ENCODE measurements at regions not wholly inside any gene's neighbourhood (a gene's known extent, or its start where the extent isn't known, plus 50 kb on each side); places are given as distances from the start of the nearest gene placed in this dataset.

DNA sequence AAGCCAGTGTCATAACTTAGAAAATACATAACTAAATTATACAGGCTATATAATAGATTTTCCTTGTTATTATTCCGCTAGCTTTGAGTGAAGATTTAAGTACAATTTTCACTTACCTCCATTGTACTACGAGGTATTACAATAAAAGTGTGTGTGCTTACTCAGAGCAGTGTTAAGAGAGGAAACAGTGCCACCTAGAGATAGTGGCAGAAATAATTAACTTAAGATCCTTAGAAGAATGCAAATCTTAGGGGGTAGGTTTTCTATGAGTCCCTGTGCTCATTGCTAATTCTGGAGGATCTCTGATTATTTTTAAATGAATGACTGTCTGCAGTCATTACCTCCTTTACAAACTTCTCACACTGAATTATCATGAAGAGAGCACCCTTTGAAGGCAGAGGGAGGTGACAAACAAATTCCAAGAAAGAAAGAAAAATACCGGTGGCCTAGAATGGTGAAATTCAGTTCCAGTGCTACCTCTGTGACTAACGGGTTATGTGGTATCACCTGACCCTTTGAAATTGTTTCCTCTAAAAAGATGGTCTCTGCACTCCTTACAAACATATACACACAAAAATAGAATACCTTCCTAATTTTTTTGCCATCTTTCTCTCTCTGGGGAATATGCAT, 379.8 kb downstream of the TRIM36 start:
- Histone ChIP-seq H3K79me2 (ENCODE audit: low read depth) (no peaks in the 10 kb centered on the region), H3K9ac (no peak overlapping the region), H2AFZ (replicated peaks) (no peak overlapping the region), H3K27ac (no peak overlapping the region), H3K27me3 (no peaks in the 10 kb centered on the region), H3K36me3 (no peaks in the 10 kb centered on the region), H3K4me2 (no peak overlapping the region), H3K4me1 (no peaks in the 10 kb centered on the region), H3K9me3 (ENCODE audit: low read depth) (no peaks in the 10 kb centered on the region), H4K20me1 (ENCODE audit: low read depth) (no peaks in the 10 kb centered on the region), H3F3A (ENCODE audit: low read depth) (no peaks in the 10 kb centered on the region), H3K4me3 (no peak overlapping the region)
- H3K9me3 Mint-ChIP-seq = no peaks in the 10 kb centered on the region
- H3K27me3 Mint-ChIP-seq (ENCODE audit: insufficient read depth, low read depth) = no peaks in the 10 kb centered on the region
- TF ChIP-seq, protein P1, sequence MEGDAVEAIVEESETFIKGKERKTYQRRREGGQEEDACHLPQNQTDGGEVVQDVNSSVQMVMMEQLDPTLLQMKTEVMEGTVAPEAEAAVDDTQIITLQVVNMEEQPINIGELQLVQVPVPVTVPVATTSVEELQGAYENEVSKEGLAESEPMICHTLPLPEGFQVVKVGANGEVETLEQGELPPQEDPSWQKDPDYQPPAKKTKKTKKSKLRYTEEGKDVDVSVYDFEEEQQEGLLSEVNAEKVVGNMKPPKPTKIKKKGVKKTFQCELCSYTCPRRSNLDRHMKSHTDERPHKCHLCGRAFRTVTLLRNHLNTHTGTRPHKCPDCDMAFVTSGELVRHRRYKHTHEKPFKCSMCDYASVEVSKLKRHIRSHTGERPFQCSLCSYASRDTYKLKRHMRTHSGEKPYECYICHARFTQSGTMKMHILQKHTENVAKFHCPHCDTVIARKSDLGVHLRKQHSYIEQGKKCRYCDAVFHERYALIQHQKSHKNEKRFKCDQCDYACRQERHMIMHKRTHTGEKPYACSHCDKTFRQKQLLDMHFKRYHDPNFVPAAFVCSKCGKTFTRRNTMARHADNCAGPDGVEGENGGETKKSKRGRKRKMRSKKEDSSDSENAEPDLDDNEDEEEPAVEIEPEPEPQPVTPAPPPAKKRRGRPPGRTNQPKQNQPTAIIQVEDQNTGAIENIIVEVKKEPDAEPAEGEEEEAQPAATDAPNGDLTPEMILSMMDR (IDR thresholded peaks at IDR 0.05) = peak; percentile 80
- no peak for TF ChIP-seq EZH2phosphoT487 (IDR thresholded peaks at IDR 0.05)
- TF ChIP-seq EZH2 (IDR thresholded peaks at IDR 0.05) = no peak
- no peak overlapping the region for H3K27ac Mint-ChIP-seq
- no peaks in the 10 kb centered on the region for H3K36me3 Mint-ChIP-seq
- no peaks in the 10 kb centered on the region for H3K4me1 Mint-ChIP-seq
- no peak overlapping the region for H3K4me3 Mint-ChIP-seq
- DNase-seq (ENCODE audit: low spot score) = peak; percentile 72

- Mint-ChIP-seq H3K36me3 (no peaks in the 10 kb centered on the region), H3K4me1 (no peaks in the 10 kb centered on the region), H3K27ac (no peak overlapping the region), H3K9me3 (peaks cover 2% of the 10 kb centered on the region), H3K4me3 (no peak overlapping the region), H3K27me3 (ENCODE audit: insufficient read depth, low read depth) (peaks cover 2% of the 10 kb centered on the region)
- Histone ChIP-seq H3K9ac (no peak overlapping the region), H3K36me3 (no peaks in the 10 kb centered on the region), H3K79me2 (ENCODE audit: low read depth) (no peaks in the 10 kb centered on the region), H2AFZ (replicated peaks) (peak overlapping the region; percentile 34), H3F3A (ENCODE audit: low read depth) (no peaks in the 10 kb centered on the region), H3K4me3 (no peak overlapping the region), H4K20me1 (ENCODE audit: low read depth) (no peaks in the 10 kb centered on the region), H3K9me3 (ENCODE audit: low read depth) (no peaks in the 10 kb centered on the region), H3K27ac (no peak overlapping the region), H3K4me2 (no peak overlapping the region), H3K4me1 (no peaks in the 10 kb centered on the region), H3K27me3 (no peaks in the 10 kb centered on the region)
- DNase-seq (ENCODE audit: low spot score) = peak; percentile 20
- TF ChIP-seq, protein P1 (IDR thresholded peaks at IDR 0.05) = peak; percentile 40
- no peak for TF ChIP-seq EZH2phosphoT487 (IDR thresholded peaks at IDR 0.05)
Observed at GRCh38 chr5:114782869-114783268, 386.8 kb downstream of the TRIM36 start.

GRCh38 chr5:114782177-114782576, 387.5 kb downstream of the TRIM36 start:
- Histone ChIP-seq H3K4me1 (no peaks in the 10 kb centered on the region), H3K79me2 (ENCODE audit: low read depth) (no peaks in the 10 kb centered on the region), H3K27me3 (no peaks in the 10 kb centered on the region), H3K4me2 (no peak overlapping the region), H3K4me3 (no peak overlapping the region), H3K9ac (no peak overlapping the region), H3K9me3 (ENCODE audit: low read depth) (no peaks in the 10 kb centered on the region), H3F3A (ENCODE audit: low read depth) (no peaks in the 10 kb centered on the region), H3K27ac (no peak overlapping the region), H3K36me3 (no peaks in the 10 kb centered on the region), H4K20me1 (ENCODE audit: low read depth) (no peaks in the 10 kb centered on the region), H2AFZ (replicated peaks) (no peak overlapping the region)
- no peak overlapping the region for H3K27ac Mint-ChIP-seq
- DNase-seq (ENCODE audit: low spot score) = no peak
- no peak overlapping the region for H3K4me3 Mint-ChIP-seq
- peaks cover 2% of the 10 kb centered on the region for H3K27me3 Mint-ChIP-seq (ENCODE audit: insufficient read depth, low read depth)
- H3K36me3 Mint-ChIP-seq = no peaks in the 10 kb centered on the region
- no peak for TF ChIP-seq EZH2 (IDR thresholded peaks at IDR 0.05)
- TF ChIP-seq, protein P1 (IDR thresholded peaks at IDR 0.05) = no peak
- no peak for TF ChIP-seq EZH2phosphoT487 (IDR thresholded peaks at IDR 0.05)
- peaks cover 2% of the 10 kb centered on the region for H3K9me3 Mint-ChIP-seq
- no peaks in the 10 kb centered on the region for H3K4me1 Mint-ChIP-seq
